ENCODE measurements at regions not wholly inside any gene's neighbourhood (a gene's known extent, or its start where the extent isn't known, plus 50 kb on each side); places are given as distances from the start of the nearest gene placed in this dataset.

GRCh38 chr12:107400686-107401447, 284.7 kb upstream of the PWP1 start:
- no peak for DNase-seq

- DNase-seq, result no peak
Measured at GRCh38 chr12:107402041-107403022, 283.3 kb upstream of the PWP1 start.

- no peak for DNase-seq
Measured at GRCh38 chr12:107404981-107405380, 280.6 kb upstream of the PWP1 start.

GRCh38 chr12:107405436-107405835, 280.2 kb upstream of the PWP1 start:
- no peak for DNase-seq

- DNase-seq, result no peak
Measured at GRCh38 chr12:107406932-107407331, 278.7 kb upstream of the PWP1 start.

GRCh38 chr12:107411792-107412535, 273.6 kb upstream of the PWP1 start:
- DNase-seq, result no peak

GRCh38 chr12:107415071-107415470, 270.5 kb upstream of the PWP1 start:
- DNase-seq, result no peak

- DNase-seq, result no peak
Measured at GRCh38 chr12:107415834-107416233, 269.8 kb upstream of the PWP1 start.

GRCh38 chr12:107417004-107417403, 268.6 kb upstream of the PWP1 start:
- no peak for DNase-seq

- no peak for DNase-seq
Measured at GRCh38 chr12:107418981-107419380, 266.6 kb upstream of the PWP1 start.

GRCh38 chr12:107423531-107423930, 262.1 kb upstream of the PWP1 start:
- DNase-seq, result no peak

GRCh38 chr12:107429006-107429705, 256.4 kb upstream of the PWP1 start:
- no peak for DNase-seq

- no peak for DNase-seq
Measured at GRCh38 chr12:107431942-107432341, 253.7 kb upstream of the PWP1 start.

GRCh38 chr12:107435072-107435471, 250.5 kb upstream of the PWP1 start:
- no peak for DNase-seq

GRCh38 chr12:107435520-107435919, 250.1 kb upstream of the PWP1 start:
- DNase-seq, result no peak

GRCh38 chr12:107436376-107436775, 249.2 kb upstream of the PWP1 start:
- no peak for DNase-seq

GRCh38 chr12:107436836-107437235, 248.8 kb upstream of the PWP1 start:
- no peak for DNase-seq

GRCh38 chr12:107437954-107438353, 247.6 kb upstream of the PWP1 start:
- DNase-seq, result no peak

- no peak for DNase-seq
Measured at GRCh38 chr12:107439026-107439738, 246.4 kb upstream of the PWP1 start.

- no peak for DNase-seq
Measured at GRCh38 chr12:107440606-107441005, 245.0 kb upstream of the PWP1 start.
